PC-3 (cell line): ENCODE measurements at regions not wholly inside any gene's neighbourhood (a gene's known extent, or its start where the extent isn't known, plus 50 kb on each side); places are given as distances from the start of the nearest gene placed in this dataset.

Source experiments
- ATAC-seq: fragments of 200-7000 bp; cut with Tn5 transposase; 2 replicates; pipeline ENCODE4 v1.9.1; 2020; ENCODE audit warnings: mild to moderate bottlenecking, moderate library complexity
- BruUV-seq: library from RNA; stranded (reverse); fragments of 400-500 nt; replicated peaks from 2 replicates; lab custom pipeline; 2021; lab: Mats Ljungman, UMichigan
- CTCF ChIA-PET: fragments of 300-600 bp; sonication (Branson Sonifier 250); formaldehyde crosslinking; loops from one replicate; lab custom pipeline; 2022; ENCODE audit warnings: antibody characterized with exemption; lab: Charles Lee
- POLR2A ChIA-PET: fragments of 300-600 bp; sonication (Branson Sonifier 250); formaldehyde crosslinking; loops from one replicate; lab custom pipeline; 2022; ENCODE audit warnings: antibody characterized with exemption; ENCODE audit not compliant: unreplicated experiment; lab: Charles Lee
- DNase-seq: peaks from one replicate; pipeline ENCODE4 v3.0.0-alpha.2; 2015
- H2AFZ ChIP-seq: fragments of 300-600 bp; sonication (generic); 2 replicates; pipeline ENCODE4 v1.6.0; 2016; ENCODE audit warnings: antibody characterized with exemption, low read length
- H3F3A ChIP-seq: fragments of 300-600 bp; sonication (generic); one replicate; pipeline ENCODE4 v1.6.0; 2017; ENCODE audit warnings: antibody characterized with exemption, low read length, control low read depth, mild to moderate bottlenecking; ENCODE audit not compliant: unreplicated experiment
- H3K27ac ChIP-seq: fragments of 300-600 bp; sonication (generic); 2 replicates; pipeline ENCODE4 v1.5.1; 2016; ENCODE audit warnings: mild to moderate bottlenecking, low read length
- H3K27me3 ChIP-seq: fragments of 300-600 bp; sonication (generic); 2 replicates; pipeline ENCODE4 v1.6.1; 2016; ENCODE audit warnings: low read length, mixed read lengths
- H3K36me3 ChIP-seq: fragments of 300-600 bp; sonication (generic); 2 replicates; pipeline ENCODE4 v1.6.1; 2016; ENCODE audit warnings: low read depth, mixed run types, low read length, mixed read lengths
- H3K4me1 ChIP-seq: fragments of 300-600 bp; sonication (generic); 2 replicates; pipeline ENCODE4 v1.5.1; 2016; ENCODE audit warnings: low read length; ENCODE audit not compliant: insufficient read depth
- H3K4me2 ChIP-seq: fragments of 300-600 bp; sonication (generic); 2 replicates; pipeline ENCODE4 v1.6.0; 2016; ENCODE audit warnings: low read length
- H3K4me3 ChIP-seq: fragments of 300-600 bp; sonication (generic); 2 replicates; pipeline ENCODE4 v1.5.1; 2016; ENCODE audit warnings: mild to moderate bottlenecking, low read length, mixed read lengths
- H3K79me2 ChIP-seq: fragments of 300-600 bp; sonication (generic); 2 replicates; pipeline ENCODE4 v1.6.1; 2017; ENCODE audit warnings: low read length, mixed read lengths
- H3K9ac ChIP-seq: fragments of 300-600 bp; sonication (generic); 2 replicates; pipeline ENCODE4 v1.6.0; 2016; ENCODE audit warnings: mild to moderate bottlenecking, low read length
- H3K9me2 ChIP-seq: fragments of 300-600 bp; sonication (generic); replicated peaks from 2 replicates; pipeline ENCODE4 v1.6.1; 2016; ENCODE audit warnings: mixed run types, low read length, mixed read lengths
- H3K9me3 ChIP-seq: fragments of 300-600 bp; sonication (generic); 2 replicates; pipeline ENCODE4 v1.6.1; 2016; ENCODE audit warnings: low read length, mixed read lengths
- H4K20me1 ChIP-seq: fragments of 300-600 bp; sonication (generic); 2 replicates; pipeline ENCODE4 v1.6.1; 2016; ENCODE audit warnings: low read length, mixed read lengths
- CTCF ChIP-seq: fragments of 300-600 bp; sonication (generic); conservative IDR thresholded peaks from 2 replicates; pipeline ENCODE4 v1.5.1; 2017; ENCODE audit warnings: antibody characterized with exemption, low read depth, mild to moderate bottlenecking, low read length
- EZH2 ChIP-seq: fragments of 300-600 bp; sonication (generic); IDR thresholded peaks from one replicate; pipeline ENCODE4 v1.6.1; 2017; ENCODE audit warnings: antibody characterized with exemption, mild to moderate bottlenecking, low read length; ENCODE audit not compliant: unreplicated experiment
- EZH2phosphoT487 ChIP-seq: fragments of 300-600 bp; sonication (generic); IDR thresholded peaks from 2 replicates; pipeline ENCODE4 v1.6.1; 2018; ENCODE audit warnings: mild to moderate bottlenecking, antibody characterized with exemption, low read length, borderline replicate concordance
- intact Hi-C: fragments of 100-400 bp; cut with micrococcal nuclease; formaldehyde crosslinking; loops from 2 replicates; pipeline ENCODE4 v1.9.0; 2023

- intact Hi-C loops: no loop called here
These were observed 53.2 kb upstream of the GPR45 start for GRCh38 chr2:105188343-105188742.

More at GRCh38 chr2:105188343-105188742, 53.2 kb upstream of the GPR45 start:
- BruUV-seq: no TSS peak
- TF ChIP-seq CTCF (no peak), EZH2phosphoT487 (no peak), EZH2 (no peak)
- no peak for ATAC-seq
- Histone ChIP-seq H3K9me3 (no peaks in the 10 kb centered on the region), H3K4me2 (no peak overlapping the region), H2AFZ (no peak overlapping the region), H3K79me2 (no peaks in the 10 kb centered on the region), H3K36me3 (no peaks in the 10 kb centered on the region), H4K20me1 (no peaks in the 10 kb centered on the region), H3F3A (no peaks in the 10 kb centered on the region), H3K27me3 (peaks cover 64% of the 10 kb centered on the region), H3K9me2 (no peaks in the 10 kb centered on the region), H3K27ac (no peak overlapping the region), H3K4me3 (no peak overlapping the region), H3K4me1 (peaks cover 7% of the 10 kb centered on the region; the same call in 1 of the 2 replicates), H3K9ac (no peak overlapping the region)
- ChIA-PET CTCF (no interaction called here), POLR2A (no interaction called here)
- no peak for DNase-seq
